Skeletal muscle tissue (tissue), 3 donors: ENCODE measurements at regions not wholly inside any gene's neighbourhood (a gene's known extent, or its start where the extent isn't known, plus 50 kb on each side); places are given as distances from the start of the nearest gene placed in this dataset.
A peak's percentile ranks its signal among the peaks of the same experiment; 100 is the strongest.
"Not testable (repeated sequence)": the region's sequence is repeated elsewhere in the genome, so short reads cannot be mapped to it uniquely, and the experiment has no call there.

Experiments used
- H3K27ac ChIP-seq: one replicate; pipeline ENCODE4 v1.7.0; 2013; ENCODE audit warnings: mild to moderate bottlenecking, low read depth, low read length, inconsistent platforms
- H3K27me3 ChIP-seq, 3 donors: one replicate each; pipeline ENCODE4 v1.7.0; 2013; ENCODE audit warnings: low read length in 3 of 3; ENCODE audit not compliant: control insufficient read depth in 3 of 3, insufficient read depth in 3 of 3
- H3K36me3 ChIP-seq, 3 donors: one replicate each; pipeline ENCODE4 v1.7.0; 2013; ENCODE audit warnings: low read length in 3 of 3; ENCODE audit not compliant: control insufficient read depth in 3 of 3, insufficient read depth in 3 of 3
- H3K4me1 ChIP-seq, 3 donors: one replicate each; pipeline ENCODE4 v1.7.0; 2013; ENCODE audit warnings: low read length in 3 of 3, mild to moderate bottlenecking in 3 of 3; ENCODE audit not compliant: control insufficient read depth in 3 of 3, insufficient read depth in 3 of 3
- H3K4me3 ChIP-seq, 3 donors: one replicate each; pipeline ENCODE4 v1.7.0; 2013; ENCODE audit warnings: low read length in 3 of 3
- H3K9ac ChIP-seq, 3 donors: one replicate each; pipeline ENCODE4 v1.7.0; 2013; ENCODE audit warnings: low read length in 3 of 3, mild to moderate bottlenecking in 3 of 3, moderate library complexity in 2 of 3, low read depth in 1 of 3
- H3K9me3 ChIP-seq, 3 donors: one replicate each; pipeline ENCODE4 v1.7.0; 2013; ENCODE audit warnings: low read length in 3 of 3; ENCODE audit not compliant: control insufficient read depth in 3 of 3
- donor health status: Osteomylitis.

- no peak overlapping the region for H3K27ac ChIP-seq
- H3K9me3 ChIP-seq: no peaks in the 10 kb centered on the region
- no peaks in the 10 kb centered on the region for H3K36me3 ChIP-seq
- no peaks in the 10 kb centered on the region for H3K4me1 ChIP-seq
- no peak overlapping the region for H3K4me3 ChIP-seq
- H3K9ac ChIP-seq: no peak overlapping the region
- no peaks in the 10 kb centered on the region for H3K27me3 ChIP-seq
These were observed 268.6 kb downstream of the BTG1 start for GRCh38 chr12:91877022-91877421.

- H3K9ac ChIP-seq, H3K36me3 ChIP-seq, H3K27me3 ChIP-seq, H3K4me3 ChIP-seq, H3K4me1 ChIP-seq, H3K9me3 ChIP-seq, H3K27ac ChIP-seq: not testable (repeated sequence)
These were observed 270.0 kb downstream of the BTG1 start for GRCh38 chr12:91875671-91876070.

- Histone ChIP-seq H3K9me3 (no peaks in the 10 kb centered on the region), H3K9ac (no peak overlapping the region), H3K4me1 (no peaks in the 10 kb centered on the region), H3K4me3 (no peak overlapping the region), H3K36me3 (no peaks in the 10 kb centered on the region), H3K27ac (no peak overlapping the region), H3K27me3 (no peaks in the 10 kb centered on the region)
These were observed 271.4 kb downstream of the BTG1 start for GRCh38 chr12:91874086-91874865.

GRCh38 chr12:91871751-91872150 lies 273.9 kb downstream of the BTG1 start:
- no peaks in the 10 kb centered on the region for H3K9me3 ChIP-seq
- no peak overlapping the region for H3K27ac ChIP-seq
- H3K9ac ChIP-seq: no peak overlapping the region
- no peaks in the 10 kb centered on the region for H3K27me3 ChIP-seq
- no peaks in the 10 kb centered on the region for H3K4me1 ChIP-seq
- no peaks in the 10 kb centered on the region for H3K36me3 ChIP-seq
- H3K4me3 ChIP-seq: no peak overlapping the region

- H3K4me3 ChIP-seq: no peak overlapping the region
- no peaks in the 10 kb centered on the region for H3K36me3 ChIP-seq
- no peak overlapping the region for H3K27ac ChIP-seq
These were observed 274.6 kb downstream of the BTG1 start for GRCh38 chr12:91870872-91871707.

GRCh38 chr12:91868054-91868453 lies 277.6 kb downstream of the BTG1 start:
- H3K27me3 ChIP-seq: no peaks in the 10 kb centered on the region
- H3K4me1 ChIP-seq: no peaks in the 10 kb centered on the region
- H3K4me3 ChIP-seq: no peak overlapping the region
- H3K27ac ChIP-seq: no peak overlapping the region
- no peaks in the 10 kb centered on the region for H3K36me3 ChIP-seq
- no peak overlapping the region for H3K9ac ChIP-seq
- no peaks in the 10 kb centered on the region for H3K9me3 ChIP-seq

More at GRCh38 chr12:91870872-91871707, 274.6 kb downstream of the BTG1 start:
- no peaks in the 10 kb centered on the region for H3K4me1 ChIP-seq
- no peaks in the 10 kb centered on the region for H3K9me3 ChIP-seq
- no peak overlapping the region for H3K9ac ChIP-seq
- no peaks in the 10 kb centered on the region for H3K27me3 ChIP-seq

GRCh38 chr12:91866566-91866965 lies 279.1 kb downstream of the BTG1 start:
- H3K9ac ChIP-seq: no peak overlapping the region
- H3K4me1 ChIP-seq: no peaks in the 10 kb centered on the region
- H3K36me3 ChIP-seq: no peaks in the 10 kb centered on the region
- H3K27ac ChIP-seq: peak overlapping the region; percentile 64
- H3K4me3 ChIP-seq: no peak overlapping the region
- no peaks in the 10 kb centered on the region for H3K27me3 ChIP-seq
- H3K9me3 ChIP-seq: no peaks in the 10 kb centered on the region

GRCh38 chr12:91863702-91864101 lies 281.9 kb downstream of the BTG1 start:
- no peaks in the 10 kb centered on the region for H3K9me3 ChIP-seq
- no peaks in the 10 kb centered on the region for H3K36me3 ChIP-seq
- no peak overlapping the region for H3K4me3 ChIP-seq
- H3K27me3 ChIP-seq: no peaks in the 10 kb centered on the region
- H3K27ac ChIP-seq: no peak overlapping the region
- H3K4me1 ChIP-seq: no peaks in the 10 kb centered on the region
- no peak overlapping the region for H3K9ac ChIP-seq

GRCh38 chr12:91861554-91861953 lies 284.1 kb downstream of the BTG1 start:
- Histone ChIP-seq H3K4me1 (no peaks in the 10 kb centered on the region), H3K27me3 (no peaks in the 10 kb centered on the region), H3K9me3 (no peaks in the 10 kb centered on the region), H3K27ac (no peak overlapping the region), H3K4me3 (no peak overlapping the region), H3K9ac (no peak overlapping the region), H3K36me3 (no peaks in the 10 kb centered on the region)

GRCh38 chr12:91859347-91859746 lies 286.3 kb downstream of the BTG1 start:
- Histone ChIP-seq H3K4me1 (no peaks in the 10 kb centered on the region), H3K9me3 (no peaks in the 10 kb centered on the region)

More at GRCh38 chr12:91859347-91859746, 286.3 kb downstream of the BTG1 start:
- Histone ChIP-seq H3K4me3 (no peak overlapping the region), H3K27me3 (no peaks in the 10 kb centered on the region), H3K27ac (no peak overlapping the region), H3K36me3 (no peaks in the 10 kb centered on the region), H3K9ac (no peak overlapping the region)
